Liver (tissue), 8 donors: ENCODE measurements at regions not wholly inside any gene's neighbourhood (a gene's known extent, or its start where the extent isn't known, plus 50 kb on each side); places are given as distances from the start of the nearest gene placed in this dataset.

ENCODE experiments used
- DNase-seq: peaks from one replicate; pipeline ENCODE4 v3.0.0-alpha.2; 2017; ENCODE audit warnings: low spot score
- H3K27ac ChIP-seq, 2 donors: one replicate each; pipeline ENCODE4 v1.7.0; 2013; ENCODE audit warnings: inconsistent platforms in 2 of 2, low read length in 2 of 2, control low read depth in 1 of 2, low read depth in 1 of 2, mild to moderate bottlenecking in 1 of 2
- H3K27me3 ChIP-seq, 4 donors: one replicate each; pipeline versions ENCODE4 v1.6.1 to v1.7.0; 2013; ENCODE audit warnings: low read length in 3 of 4, inconsistent platforms in 1 of 4, mild to moderate bottlenecking in 1 of 4, moderate library complexity in 1 of 4; ENCODE audit not compliant: control insufficient read depth in 4 of 4, insufficient read depth in 4 of 4
- H3K36me3 ChIP-seq, 4 donors: one replicate each; pipeline versions ENCODE4 v1.6.1 to v1.7.0; 2013; ENCODE audit warnings: low read length in 3 of 4, mild to moderate bottlenecking in 3 of 4, low read depth in 1 of 4, moderate library complexity in 1 of 4; ENCODE audit not compliant: control insufficient read depth in 4 of 4, insufficient read depth in 3 of 4
- H3K4me1 ChIP-seq, 4 donors: one replicate each; pipeline versions ENCODE4 v1.6.1 to v1.7.0; 2013; ENCODE audit warnings: low read length in 3 of 4, mild to moderate bottlenecking in 3 of 4, moderate library complexity in 1 of 4; ENCODE audit not compliant: control insufficient read depth in 4 of 4, insufficient read depth in 4 of 4
- H3K4me3 ChIP-seq, 3 donors: one replicate each; pipeline versions ENCODE4 v1.6.1 to v1.7.0; 2013; ENCODE audit warnings: low read length in 3 of 3, control low read depth in 1 of 3, low read depth in 1 of 3, mild to moderate bottlenecking in 1 of 3
- H3K9ac ChIP-seq, 2 donors: one replicate each; pipeline ENCODE4 v1.7.0; 2013; ENCODE audit warnings: low read length in 2 of 2, mild to moderate bottlenecking in 2 of 2, moderate library complexity in 2 of 2, control low read depth in 1 of 2, low read depth in 1 of 2
- H3K9me3 ChIP-seq, 4 donors: one replicate each; pipeline versions ENCODE4 v1.6.1 to v1.7.0; 2013; ENCODE audit warnings: low read length in 3 of 4; ENCODE audit not compliant: control insufficient read depth in 4 of 4
- ATF3 ChIP-seq: IDR thresholded peaks from 2 replicates; pipeline ENCODE4 v1.6.1; 2016; ENCODE audit warnings: antibody characterized with exemption
- EGR1 ChIP-seq, 2 donors: IDR thresholded peaks; 2 replicates each; pipeline ENCODE4 v1.6.1; 2016 to 2018; ENCODE audit warnings: antibody characterized with exemption in 2 of 2, low read depth in 2 of 2
- FOXA2 ChIP-seq: IDR thresholded peaks from 2 replicates; pipeline ENCODE4 v1.6.1; 2016; ENCODE audit warnings: antibody characterized with exemption
- HNF4A ChIP-seq, 2 donors: conservative IDR thresholded peaks; 2 replicates each; pipeline ENCODE4 v1.6.1; 2016; ENCODE audit warnings: antibody characterized with exemption in 2 of 2, mild to moderate bottlenecking in 2 of 2
- HNF4G ChIP-seq: IDR thresholded peaks from 2 replicates; pipeline ENCODE4 v1.6.1; 2016; ENCODE audit warnings: antibody characterized with exemption
- MAX ChIP-seq: IDR thresholded peaks from 2 replicates; pipeline ENCODE4 v1.6.1; 2016; ENCODE audit warnings: antibody characterized with exemption
- NR2F2 ChIP-seq: IDR thresholded peaks from 2 replicates; pipeline ENCODE4 v1.6.1; 2016; ENCODE audit warnings: antibody characterized with exemption
- RAD21 ChIP-seq, 2 donors: IDR thresholded peaks; 2 replicates each; pipeline ENCODE4 v1.6.1; 2016; ENCODE audit warnings: antibody characterized with exemption in 2 of 2, mild to moderate bottlenecking in 2 of 2
- RXRA ChIP-seq, 2 donors: IDR thresholded peaks; 2 replicates each; pipeline ENCODE4 v1.6.1; 2017 to 2018; ENCODE audit warnings: antibody characterized with exemption in 2 of 2, mild to moderate bottlenecking in 1 of 2
- SP1 ChIP-seq: IDR thresholded peaks from 2 replicates; pipeline ENCODE4 v1.6.1; 2018; ENCODE audit warnings: antibody characterized with exemption, mild to moderate bottlenecking
- TAF1 ChIP-seq: conservative IDR thresholded peaks from 2 replicates; pipeline ENCODE4 v1.6.1; 2016; ENCODE audit warnings: antibody characterized with exemption, mild to moderate bottlenecking
- YY1 ChIP-seq: IDR thresholded peaks from 2 replicates; pipeline ENCODE4 v1.6.1; 2016; ENCODE audit warnings: antibody characterized with exemption, mild to moderate bottlenecking
- whole genome bisulfite sequencing: extraction: QIAGEN DNeasy Blood & Tissue Kit; methylation state at CpG from one replicate; pipeline ENCODE4 v1.1.7; 2013; 5-methylcytosine and 5-hydroxymethylcytosine counted together
- TF ChIP-seq, protein P1 (sequence below): IDR thresholded peaks from 2 replicates; pipeline ENCODE4 v1.6.1; 2016; ENCODE audit warnings: antibody characterized with exemption, mild to moderate bottlenecking
- TF ChIP-seq, protein P2 (sequence below): fragments of 150-350 bp; IDR thresholded peaks from 2 replicates; pipeline ENCODE4 v1.5.1; 2017; ENCODE audit warnings: improper control_type of control experiment, low read depth, low read length; ENCODE audit not compliant: missing input control
- TF ChIP-seq, protein P3 (sequence below): IDR thresholded peaks from 2 replicates; pipeline ENCODE4 v1.6.1; 2016; ENCODE audit warnings: antibody characterized with exemption
- donor health status: healthy.
- donor health status: healthy.
- donor health status: healthy.
- donor health status: healthy.
- donor health status: healthy.

DNA sequence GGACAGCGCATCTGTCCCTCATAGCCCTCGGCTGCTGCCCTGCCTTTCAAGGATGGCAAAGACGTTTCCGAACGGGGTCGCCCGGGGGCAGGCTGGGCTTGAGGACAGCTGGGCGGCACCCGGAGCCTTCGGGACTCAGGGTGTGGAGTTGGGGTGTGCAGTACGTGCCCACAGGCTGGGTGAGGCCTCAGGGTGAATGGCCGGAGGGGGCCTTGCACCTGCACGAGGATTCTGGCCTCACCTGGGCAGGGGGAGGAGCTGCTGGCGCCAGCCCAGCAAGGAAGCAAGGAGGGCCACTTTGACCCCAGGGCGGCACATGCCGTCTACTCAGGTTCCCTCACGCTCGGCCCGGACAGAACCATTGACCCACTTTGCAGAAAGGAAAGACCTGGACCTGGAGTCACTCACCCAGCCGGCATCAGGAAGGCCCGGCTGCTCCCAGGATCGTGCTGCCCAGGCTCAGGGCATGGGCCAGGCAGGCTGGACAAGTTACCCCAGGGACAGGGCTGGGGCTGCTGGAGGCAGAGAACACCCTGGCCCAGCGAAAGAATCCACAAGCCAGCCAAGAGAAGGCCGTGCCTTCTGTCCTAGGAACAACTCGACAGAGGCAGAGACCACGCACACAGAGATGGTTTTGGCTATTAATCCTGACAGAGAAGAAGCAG lies 65.1 kb upstream of the TTC34 start:
- peaks cover 4 to 12% (median 9%) of the 10 kb centered on the region in 4 donors for H3K9me3 ChIP-seq
- no peak overlapping the region for H3K9ac ChIP-seq
- H3K4me3 ChIP-seq, result no peak overlapping the region
- H3K36me3 ChIP-seq, result peaks cover 0 to 3% (median 0%) of the 10 kb centered on the region in 4 donors
- 46% methylated on average over 26 of the region's 26 CpGs for WGBS
- no peak for DNase-seq
- H3K27ac ChIP-seq, result no peak overlapping the region
- no peaks in the 10 kb centered on the region for H3K27me3 ChIP-seq
- H3K4me1 ChIP-seq, result no peaks in the 10 kb centered on the region
- no peak for TF ChIP-seq YY1
- TF ChIP-seq TAF1, result no peak
- no peak for TF ChIP-seq EGR1 (IDR thresholded peaks at IDR 0.05; ENCODE audit: low read depth in 2 of 2)
- no peak for TF ChIP-seq SP1
- no peak for TF ChIP-seq ATF3
- no peak for TF ChIP-seq HNF4A (conservative IDR thresholded peaks at IDR 0.05)
- no peak for TF ChIP-seq HNF4G
- TF ChIP-seq RXRA (IDR thresholded peaks at IDR 0.05), result no peak
- TF ChIP-seq MAX, result no peak
- TF ChIP-seq, protein P1, sequence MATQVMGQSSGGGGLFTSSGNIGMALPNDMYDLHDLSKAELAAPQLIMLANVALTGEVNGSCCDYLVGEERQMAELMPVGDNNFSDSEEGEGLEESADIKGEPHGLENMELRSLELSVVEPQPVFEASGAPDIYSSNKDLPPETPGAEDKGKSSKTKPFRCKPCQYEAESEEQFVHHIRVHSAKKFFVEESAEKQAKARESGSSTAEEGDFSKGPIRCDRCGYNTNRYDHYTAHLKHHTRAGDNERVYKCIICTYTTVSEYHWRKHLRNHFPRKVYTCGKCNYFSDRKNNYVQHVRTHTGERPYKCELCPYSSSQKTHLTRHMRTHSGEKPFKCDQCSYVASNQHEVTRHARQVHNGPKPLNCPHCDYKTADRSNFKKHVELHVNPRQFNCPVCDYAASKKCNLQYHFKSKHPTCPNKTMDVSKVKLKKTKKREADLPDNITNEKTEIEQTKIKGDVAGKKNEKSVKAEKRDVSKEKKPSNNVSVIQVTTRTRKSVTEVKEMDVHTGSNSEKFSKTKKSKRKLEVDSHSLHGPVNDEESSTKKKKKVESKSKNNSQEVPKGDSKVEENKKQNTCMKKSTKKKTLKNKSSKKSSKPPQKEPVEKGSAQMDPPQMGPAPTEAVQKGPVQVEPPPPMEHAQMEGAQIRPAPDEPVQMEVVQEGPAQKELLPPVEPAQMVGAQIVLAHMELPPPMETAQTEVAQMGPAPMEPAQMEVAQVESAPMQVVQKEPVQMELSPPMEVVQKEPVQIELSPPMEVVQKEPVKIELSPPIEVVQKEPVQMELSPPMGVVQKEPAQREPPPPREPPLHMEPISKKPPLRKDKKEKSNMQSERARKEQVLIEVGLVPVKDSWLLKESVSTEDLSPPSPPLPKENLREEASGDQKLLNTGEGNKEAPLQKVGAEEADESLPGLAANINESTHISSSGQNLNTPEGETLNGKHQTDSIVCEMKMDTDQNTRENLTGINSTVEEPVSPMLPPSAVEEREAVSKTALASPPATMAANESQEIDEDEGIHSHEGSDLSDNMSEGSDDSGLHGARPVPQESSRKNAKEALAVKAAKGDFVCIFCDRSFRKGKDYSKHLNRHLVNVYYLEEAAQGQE, result no peak
- TF ChIP-seq FOXA2, result no peak
- TF ChIP-seq NR2F2, result no peak
- TF ChIP-seq, protein P2, sequence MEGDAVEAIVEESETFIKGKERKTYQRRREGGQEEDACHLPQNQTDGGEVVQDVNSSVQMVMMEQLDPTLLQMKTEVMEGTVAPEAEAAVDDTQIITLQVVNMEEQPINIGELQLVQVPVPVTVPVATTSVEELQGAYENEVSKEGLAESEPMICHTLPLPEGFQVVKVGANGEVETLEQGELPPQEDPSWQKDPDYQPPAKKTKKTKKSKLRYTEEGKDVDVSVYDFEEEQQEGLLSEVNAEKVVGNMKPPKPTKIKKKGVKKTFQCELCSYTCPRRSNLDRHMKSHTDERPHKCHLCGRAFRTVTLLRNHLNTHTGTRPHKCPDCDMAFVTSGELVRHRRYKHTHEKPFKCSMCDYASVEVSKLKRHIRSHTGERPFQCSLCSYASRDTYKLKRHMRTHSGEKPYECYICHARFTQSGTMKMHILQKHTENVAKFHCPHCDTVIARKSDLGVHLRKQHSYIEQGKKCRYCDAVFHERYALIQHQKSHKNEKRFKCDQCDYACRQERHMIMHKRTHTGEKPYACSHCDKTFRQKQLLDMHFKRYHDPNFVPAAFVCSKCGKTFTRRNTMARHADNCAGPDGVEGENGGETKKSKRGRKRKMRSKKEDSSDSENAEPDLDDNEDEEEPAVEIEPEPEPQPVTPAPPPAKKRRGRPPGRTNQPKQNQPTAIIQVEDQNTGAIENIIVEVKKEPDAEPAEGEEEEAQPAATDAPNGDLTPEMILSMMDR, result no peak
- no peak for TF ChIP-seq RAD21 (IDR thresholded peaks at IDR 0.05)

DNA sequence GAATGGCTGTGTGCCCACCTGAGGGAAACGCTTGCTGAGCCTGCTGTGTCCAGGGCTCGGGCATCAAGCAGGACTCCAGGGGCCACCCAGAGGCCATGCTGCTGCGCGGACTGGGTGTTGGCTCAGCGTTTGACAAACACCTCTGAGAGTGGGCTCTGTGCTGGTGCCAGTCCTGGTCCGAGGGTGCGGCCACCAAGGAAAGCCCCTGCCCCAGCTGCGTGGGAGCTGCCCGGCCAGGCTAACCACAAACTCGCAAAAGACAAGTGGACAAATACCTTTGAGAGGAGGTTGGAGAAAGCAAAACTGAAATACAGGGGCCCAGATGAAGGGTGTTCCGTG lies 65.6 kb upstream of the TTC34 start:
- Histone ChIP-seq H3K4me3 (no peak overlapping the region), H3K9me3 (peaks cover 6 to 17% (median 11%) of the 10 kb centered on the region in 4 donors), H3K27me3 (no peaks in the 10 kb centered on the region), H3K27ac (no peak overlapping the region), H3K36me3 (peaks cover 0 to 3% (median 0%) of the 10 kb centered on the region in 4 donors), H3K4me1 (no peaks in the 10 kb centered on the region), H3K9ac (no peak overlapping the region)
- WGBS, result 71% methylated on average over 11 of the region's 11 CpGs
- no peak for DNase-seq
- TF ChIP-seq FOXA2 (no peak), MAX (no peak), NR2F2 (no peak), SP1 (no peak), RXRA (IDR thresholded peaks at IDR 0.05) (no peak), TAF1 (no peak), HNF4A (conservative IDR thresholded peaks at IDR 0.05) (no peak), HNF4G (no peak)
- TF ChIP-seq, protein P3, sequence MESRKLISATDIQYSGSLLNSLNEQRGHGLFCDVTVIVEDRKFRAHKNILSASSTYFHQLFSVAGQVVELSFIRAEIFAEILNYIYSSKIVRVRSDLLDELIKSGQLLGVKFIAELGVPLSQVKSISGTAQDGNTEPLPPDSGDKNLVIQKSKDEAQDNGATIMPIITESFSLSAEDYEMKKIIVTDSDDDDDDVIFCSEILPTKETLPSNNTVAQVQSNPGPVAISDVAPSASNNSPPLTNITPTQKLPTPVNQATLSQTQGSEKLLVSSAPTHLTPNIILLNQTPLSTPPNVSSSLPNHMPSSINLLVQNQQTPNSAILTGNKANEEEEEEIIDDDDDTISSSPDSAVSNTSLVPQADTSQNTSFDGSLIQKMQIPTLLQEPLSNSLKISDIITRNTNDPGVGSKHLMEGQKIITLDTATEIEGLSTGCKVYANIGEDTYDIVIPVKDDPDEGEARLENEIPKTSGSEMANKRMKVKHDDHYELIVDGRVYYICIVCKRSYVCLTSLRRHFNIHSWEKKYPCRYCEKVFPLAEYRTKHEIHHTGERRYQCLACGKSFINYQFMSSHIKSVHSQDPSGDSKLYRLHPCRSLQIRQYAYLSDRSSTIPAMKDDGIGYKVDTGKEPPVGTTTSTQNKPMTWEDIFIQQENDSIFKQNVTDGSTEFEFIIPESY, result no peak
